Inflammatory macrophage (primary cell): ENCODE measurements at regions not wholly inside any gene's neighbourhood (a gene's known extent, or its start where the extent isn't known, plus 50 kb on each side); places are given as distances from the start of the nearest gene placed in this dataset.

Experiments used
- DNase-seq, 2 donors: peaks; one replicate each; pipeline ENCODE4 v3.0.0-alpha.2; 2020 to 2022

DNA sequence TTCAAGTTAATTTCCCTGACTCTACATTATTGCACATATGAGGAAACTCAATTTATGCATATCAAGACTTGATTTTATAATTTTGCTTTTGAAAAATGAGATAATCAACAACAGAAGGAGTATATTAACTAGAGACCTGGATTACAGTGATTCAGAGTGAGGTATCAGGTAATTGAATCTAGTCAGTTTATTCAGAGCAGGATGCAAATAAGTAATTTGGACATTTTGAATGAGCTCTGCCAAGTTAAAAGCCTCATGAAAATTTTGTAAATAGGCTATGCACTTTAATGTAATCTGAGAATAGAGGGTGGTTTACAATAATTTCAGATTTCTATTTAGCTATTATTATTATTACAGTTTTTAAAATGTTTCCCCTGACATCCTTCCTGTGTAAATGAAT is 203.7 kb upstream of the EMCN start:
- DNase-seq: no peak

DNA sequence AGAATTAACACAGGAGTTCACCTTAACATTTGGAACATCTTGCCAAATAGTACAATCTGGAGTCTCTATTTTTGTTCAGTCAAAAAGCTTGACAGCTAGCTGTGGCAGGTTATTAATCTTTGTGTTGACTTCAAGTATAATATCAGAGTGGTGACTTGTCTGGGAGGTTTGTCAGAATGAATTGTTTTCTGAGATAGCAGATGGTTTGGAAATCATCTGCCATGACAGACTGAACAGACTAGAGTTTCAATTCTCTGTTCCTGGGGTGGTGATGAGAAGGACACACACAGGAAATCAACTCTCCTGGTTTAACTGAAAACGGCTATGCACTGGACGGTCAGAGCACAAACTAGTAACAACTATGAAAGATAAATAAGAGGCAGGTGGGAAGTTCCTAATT is 203.3 kb upstream of the EMCN start:
- DNase-seq: no peak

DNA sequence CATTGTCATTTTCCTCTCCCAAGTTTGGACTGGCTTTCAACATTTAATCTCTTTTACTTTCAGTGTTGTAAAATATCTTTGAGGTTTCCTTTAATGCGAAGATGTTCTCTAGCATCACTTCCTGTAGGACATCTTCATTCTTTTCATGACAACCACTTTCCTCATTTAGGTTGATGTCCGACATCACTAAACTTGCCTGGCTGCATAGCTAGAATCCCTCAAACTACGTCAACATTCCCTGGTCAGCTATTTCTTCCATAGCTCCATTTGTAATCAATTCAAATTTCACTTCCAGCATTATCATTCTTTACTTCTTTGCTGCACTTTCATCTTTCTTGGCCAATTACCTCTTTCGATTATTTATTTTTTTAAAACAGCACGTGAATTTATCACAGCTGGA is 198.6 kb upstream of the EMCN start:
- no peak for DNase-seq

DNA sequence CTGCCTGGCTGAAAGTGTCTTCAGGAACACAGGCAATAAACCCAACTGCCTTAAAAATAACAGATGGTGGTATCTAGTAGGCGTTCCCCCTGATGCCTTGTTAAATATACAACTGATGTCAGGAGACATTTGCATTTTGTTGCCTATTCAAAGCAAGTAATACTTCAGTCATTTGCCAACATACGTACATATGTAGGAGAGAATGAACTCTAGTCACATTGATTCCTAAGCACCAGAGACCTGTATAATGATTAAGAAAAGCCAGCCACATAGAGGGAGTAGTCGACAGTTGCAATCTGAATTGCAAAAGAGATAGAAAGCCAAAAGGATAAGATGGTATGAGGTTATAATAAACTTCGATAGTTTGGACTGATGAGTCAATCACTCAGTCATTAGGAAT is 191.0 kb upstream of the EMCN start:
- DNase-seq: no peak

DNA sequence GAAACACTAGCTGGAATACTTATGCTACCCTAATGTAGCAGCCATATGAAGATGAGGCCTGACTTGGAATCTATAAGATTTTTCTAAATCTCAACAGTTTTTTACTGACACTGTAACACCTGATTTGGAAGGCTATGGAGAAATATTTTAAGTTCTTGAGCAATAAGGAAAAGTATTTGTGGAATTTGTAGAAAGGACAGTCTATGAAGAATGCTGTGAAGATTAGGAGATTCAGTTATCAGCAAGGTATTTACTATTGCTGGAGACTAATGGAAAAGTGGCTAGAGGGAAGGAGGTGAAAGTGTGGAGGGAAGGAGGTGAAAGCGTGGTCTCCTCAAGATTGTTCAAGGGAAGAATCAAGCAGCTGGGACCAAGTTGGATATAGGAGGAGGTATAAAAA is 190.0 kb upstream of the EMCN start:
- no peak for DNase-seq

DNA sequence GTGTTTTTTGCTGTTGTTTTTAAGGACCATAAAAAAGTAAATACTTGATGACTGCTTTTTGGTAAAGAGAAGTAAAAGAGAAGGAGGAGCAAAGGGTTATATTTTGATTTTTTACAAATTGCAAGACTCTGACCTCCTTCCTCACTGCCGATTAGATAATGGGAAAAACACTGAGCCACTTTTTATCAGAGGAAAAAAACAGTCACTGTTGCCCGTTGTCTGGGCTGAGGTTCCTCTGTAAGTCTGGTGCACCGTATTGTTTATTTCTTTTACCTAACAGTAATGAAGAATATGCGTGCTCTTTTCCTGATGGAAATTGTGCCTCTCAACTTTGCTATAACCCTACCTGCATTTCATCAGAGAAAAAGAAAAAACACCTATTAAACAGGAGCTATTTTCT is 178.7 kb upstream of the EMCN start:
- DNase-seq: no peak

DNA sequence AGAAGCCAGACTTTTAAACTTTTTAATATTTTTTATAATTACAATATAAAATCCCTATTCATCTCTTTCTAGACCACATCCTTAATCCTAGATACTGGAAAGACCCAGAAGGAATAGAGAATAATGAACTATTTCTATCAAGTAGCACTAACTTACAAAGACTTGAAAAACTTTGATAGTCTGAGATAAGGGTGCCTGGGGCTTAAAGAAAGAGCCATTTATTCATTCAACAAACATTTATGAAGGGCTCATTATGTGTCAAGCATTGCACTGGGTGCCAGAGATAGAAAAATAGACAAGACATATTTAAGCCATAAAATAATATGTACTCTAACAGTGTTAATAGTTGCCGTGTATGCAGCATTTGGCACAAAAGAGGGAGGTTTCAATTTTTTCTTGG is 178.0 kb upstream of the EMCN start:
- DNase-seq: no peak

DNA sequence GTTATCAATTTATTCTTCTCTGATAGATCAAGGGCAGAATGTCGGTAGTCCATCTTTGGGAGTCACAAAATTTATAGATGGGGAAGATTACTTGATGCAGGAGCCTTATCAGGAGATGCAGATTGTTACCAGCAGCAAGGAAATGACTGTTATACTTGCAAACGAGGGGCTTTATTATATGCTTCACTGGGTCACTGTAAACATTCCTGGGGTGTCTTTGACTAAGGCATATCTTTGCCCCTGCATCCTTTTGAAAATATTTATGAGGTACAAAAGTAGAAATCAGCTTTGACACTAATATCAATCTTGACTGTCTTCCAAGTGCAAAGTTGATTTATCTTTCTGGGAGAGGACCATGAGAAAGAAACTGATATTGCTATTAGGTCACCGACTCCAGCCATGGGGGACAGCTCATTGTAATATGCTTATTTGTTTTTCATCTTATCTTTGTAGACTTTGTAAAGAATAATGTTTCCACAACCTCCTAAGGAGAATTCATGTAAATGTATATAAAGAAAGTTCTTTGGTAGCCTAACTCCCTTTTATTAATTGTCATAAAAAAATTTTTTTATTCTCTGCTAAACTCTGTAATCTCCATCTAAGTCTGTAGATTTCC is 177.3 kb upstream of the EMCN start:
- no peak for DNase-seq

DNA sequence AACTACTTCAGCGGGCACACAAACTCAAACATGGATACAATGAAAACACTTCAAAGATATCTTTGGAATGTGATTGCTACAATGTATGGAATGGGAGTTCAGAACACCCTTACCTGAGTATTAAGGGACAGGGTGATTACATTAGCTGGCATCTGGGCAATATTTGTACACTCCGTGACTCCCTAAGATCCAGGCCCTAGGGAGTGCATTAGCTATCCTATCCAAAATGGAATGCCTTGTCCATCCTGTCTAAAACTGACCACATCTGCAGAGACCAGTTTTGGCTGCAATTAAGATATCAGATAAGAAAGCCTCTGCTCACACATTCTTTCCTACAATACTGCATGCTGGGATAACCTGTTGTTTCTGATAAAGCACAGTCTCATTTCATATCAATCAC is 176.6 kb upstream of the EMCN start:
- DNase-seq: no peak

DNA sequence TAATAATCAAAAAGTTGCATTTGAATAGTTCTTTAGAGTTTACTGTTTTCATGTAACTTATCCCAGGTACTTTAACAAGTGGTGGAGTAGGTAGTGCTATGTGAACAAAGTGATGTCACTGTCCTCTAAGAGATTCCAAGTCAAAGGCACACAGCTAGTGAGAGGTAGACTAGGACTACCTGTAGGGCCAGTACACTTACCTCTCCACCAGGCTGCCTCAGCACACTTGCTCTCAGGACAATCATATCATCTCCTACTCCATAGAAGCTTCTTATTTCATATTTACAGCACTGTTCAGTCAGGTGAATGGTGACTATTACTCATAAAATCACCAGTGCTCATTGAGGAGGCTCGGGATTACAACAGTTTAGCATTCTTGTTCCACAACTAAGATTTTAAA is 173.0 kb upstream of the EMCN start:
- DNase-seq: no peak

DNA sequence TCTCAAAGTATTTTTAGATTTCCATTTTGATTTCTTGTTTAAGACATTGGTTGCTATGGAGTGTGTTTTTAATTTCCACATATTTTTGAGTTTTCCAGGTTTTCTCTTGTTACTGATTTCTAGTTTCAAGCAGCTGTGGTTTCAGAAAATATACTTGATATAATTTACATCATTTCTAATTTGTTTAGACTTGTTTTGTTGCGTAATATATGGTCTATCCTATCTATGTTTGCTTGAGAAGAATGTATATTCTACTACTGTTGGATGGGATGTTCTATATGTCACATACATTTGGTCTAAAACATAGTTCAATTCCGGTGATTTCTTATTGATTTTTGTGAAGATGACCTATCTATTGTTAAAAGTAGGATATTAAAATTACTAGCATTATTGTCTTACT is 170.5 kb upstream of the EMCN start:
- DNase-seq: no peak

DNA sequence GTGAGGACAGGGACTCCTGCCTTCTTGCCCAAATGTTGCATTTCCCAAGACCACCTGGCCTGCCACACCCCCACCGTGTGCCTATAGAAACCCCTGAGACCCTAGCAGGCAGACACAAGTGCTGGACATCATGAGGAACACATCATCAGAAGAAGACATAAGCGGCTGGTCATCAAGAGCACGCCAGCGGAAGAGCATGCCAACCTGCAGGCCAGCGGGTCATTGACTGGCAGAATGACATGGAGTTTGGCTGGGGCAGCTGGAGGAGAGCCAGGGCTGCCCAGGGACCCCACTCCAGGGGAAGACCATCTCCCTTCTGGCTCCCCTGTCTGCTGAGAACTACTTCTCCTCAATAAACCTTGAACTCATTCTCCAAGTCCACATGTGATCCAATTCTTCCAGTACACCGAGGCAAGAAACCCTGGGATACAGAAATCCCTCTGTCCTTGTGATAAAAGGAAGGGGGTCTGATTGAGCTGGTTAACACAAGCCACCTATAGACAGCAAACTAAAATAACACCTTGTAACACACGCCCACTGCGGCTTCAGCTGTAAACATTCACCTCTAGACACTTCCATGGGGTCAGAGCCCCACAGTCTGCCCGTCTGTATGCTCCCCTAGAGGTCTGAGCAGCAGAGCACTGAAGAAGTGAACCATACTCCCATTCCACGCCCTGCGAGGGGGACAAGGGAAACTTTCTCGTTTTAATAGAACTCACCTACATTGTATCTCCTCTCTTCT is 164.8 kb upstream of the EMCN start:
- DNase-seq: no peak

DNA sequence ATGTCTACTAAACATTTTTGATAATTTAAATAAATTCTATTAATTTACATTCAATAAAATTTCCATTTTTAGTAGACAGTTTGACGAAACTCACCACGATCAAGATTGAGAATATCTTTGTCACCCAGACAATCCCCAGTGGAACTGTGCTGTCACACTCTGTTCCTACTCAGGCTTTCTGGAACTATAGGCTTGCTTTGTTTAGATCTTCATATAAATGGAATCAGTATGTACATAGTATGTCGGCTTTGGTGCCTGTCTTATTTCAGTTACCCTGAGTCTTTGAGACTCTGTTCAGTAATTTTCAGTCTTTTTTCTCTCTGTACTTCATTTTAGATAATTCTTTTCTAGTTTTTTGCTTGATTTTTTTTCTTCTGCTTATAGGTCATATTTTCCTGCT is 163.5 kb upstream of the EMCN start:
- no peak for DNase-seq

DNA sequence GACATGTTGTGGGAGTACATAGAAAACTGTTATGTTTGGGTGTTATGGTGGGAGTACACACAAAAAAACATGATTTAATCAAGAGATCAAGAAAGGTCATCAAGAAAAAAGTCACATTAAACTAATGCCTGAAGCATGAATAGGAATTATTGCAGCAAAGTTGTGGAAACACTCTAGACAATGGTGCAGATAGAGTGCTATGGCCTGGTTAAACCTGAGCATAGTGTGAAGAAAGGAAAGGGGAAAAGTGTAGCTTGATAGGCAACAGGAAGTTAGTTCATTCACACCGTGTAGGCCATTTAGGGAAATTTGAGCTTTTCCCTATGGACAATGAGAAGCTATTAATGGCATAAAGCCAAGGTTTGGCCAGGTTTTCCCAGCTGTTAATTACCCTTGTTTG is 162.1 kb upstream of the EMCN start:
- DNase-seq: no peak

DNA sequence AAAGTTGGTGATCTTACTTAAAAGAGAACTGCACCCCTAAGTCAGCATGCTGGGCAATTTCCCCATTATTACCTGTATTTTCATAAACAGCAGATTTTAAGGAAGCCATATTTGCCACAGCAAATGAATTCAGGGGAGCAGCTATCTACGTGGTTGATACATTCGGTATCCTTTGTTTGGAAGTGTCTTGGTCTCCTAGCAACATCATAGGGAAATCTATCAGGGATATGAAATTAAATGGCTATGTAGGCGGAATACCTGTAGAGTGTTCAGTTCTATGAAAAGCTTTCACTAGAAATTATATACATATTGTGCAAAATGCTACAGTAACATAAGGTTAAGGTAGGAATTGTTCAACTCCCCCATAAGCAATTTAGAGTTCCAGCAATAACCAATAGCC is 157.2 kb upstream of the EMCN start:
- no peak for DNase-seq

DNA sequence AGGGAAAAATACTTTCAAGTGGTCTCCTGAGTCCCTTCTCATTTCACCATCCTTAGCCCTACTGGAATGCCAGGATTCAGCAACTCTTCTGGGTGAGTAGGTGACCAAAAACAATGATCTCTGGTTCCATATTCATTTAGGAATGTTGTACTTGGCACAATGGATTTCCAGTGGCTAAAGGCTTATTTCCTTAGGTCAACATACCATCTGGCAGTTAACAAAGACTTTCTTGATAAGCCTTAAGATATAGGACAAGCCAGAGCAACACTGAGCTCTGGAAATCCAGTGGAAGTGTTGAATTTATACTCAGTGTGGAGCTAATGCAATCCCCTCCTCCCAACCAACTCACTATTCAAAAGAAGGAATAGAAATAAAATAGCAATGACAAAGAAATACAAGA is 139.4 kb upstream of the EMCN start:
- no peak for DNase-seq

DNA sequence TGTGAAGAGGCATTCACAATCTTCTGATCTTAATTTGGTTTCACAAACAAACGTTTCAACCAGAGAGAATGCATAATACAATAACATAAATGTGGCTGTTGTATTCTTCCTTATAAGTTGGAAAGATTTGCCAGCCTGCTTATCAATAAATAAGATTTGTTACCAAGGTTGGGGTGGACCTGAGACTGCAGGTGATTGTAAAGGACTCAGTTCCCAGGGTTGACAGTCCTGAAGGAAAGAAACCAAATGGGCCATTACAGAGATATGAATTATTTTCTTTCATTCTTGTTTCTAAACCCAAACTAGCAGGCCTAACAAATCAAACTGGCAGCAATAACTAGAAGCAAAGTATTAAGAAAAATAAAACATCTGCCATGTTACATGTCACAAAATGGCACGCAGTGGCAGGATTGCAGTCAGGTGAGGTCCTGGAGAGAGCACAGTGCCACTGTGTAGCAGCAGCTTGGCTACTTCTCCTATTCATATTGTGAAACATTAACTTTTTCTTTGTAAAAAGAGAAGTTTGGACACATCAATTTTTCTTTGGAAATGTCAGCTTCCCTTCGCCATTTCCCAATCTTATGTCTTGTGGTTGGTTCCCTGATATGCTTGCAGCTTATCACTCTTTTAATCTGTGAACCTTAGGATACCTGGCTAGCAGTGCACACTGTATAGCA is 133.8 kb upstream of the EMCN start:
- peak; percentile 71 to 81 for DNase-seq

DNA sequence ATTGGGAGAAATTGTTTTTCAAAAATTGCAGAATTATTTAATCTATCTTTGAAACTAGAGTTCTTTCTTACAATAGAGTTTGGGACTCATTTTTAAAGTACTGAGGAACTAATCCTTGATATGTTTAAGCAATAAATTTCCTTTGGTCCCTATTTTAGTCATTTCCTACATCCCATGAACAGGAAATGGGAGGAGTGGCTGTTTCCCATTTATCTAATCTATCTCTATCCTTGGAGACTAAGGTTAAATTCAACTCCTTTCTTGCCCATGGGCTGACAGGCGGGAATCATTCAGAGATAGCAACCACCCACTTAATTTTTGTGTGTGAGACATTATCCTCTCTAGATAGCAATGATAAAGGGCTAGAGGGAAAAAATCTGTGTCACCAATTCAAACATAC is 131.6 kb upstream of the EMCN start:
- DNase-seq: no peak

DNA sequence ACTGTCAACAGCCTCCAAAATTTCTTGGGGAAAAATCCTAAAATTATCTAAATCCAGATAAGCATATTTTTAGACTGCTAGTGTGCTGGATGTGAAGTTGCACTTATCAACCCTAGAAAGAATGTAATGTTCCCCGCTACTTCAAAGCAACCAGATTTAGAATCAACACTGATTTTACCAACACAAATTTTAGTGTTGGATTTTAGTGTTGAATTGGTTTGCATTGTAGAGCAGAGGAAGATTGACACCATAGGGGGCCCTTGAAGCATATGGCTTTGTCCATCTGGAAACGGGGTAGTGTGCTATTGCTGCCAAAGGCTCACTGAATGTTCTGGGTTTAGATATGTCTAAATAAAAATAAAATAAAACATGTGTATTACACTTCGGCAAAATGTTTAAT is 126.3 kb upstream of the EMCN start:
- DNase-seq: no peak

DNA sequence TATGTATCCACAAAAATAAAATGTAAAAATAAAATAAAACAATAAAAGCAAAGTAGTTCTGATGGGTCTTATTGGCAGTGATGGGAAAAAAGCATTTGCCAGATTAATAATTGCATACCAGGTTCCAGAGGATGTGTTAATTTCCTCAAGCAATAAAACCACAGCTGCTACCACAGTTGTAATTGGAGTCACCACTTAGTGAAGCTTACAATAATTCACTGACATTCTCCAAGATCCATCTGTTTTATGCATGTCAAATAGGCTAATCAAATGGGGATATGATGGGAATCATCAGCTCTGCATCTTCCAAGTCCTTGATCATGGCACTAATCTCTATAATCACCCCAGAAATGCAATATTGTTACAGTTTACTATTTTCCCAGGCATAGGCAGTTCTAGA is 123.5 kb upstream of the EMCN start:
- no peak for DNase-seq

DNA sequence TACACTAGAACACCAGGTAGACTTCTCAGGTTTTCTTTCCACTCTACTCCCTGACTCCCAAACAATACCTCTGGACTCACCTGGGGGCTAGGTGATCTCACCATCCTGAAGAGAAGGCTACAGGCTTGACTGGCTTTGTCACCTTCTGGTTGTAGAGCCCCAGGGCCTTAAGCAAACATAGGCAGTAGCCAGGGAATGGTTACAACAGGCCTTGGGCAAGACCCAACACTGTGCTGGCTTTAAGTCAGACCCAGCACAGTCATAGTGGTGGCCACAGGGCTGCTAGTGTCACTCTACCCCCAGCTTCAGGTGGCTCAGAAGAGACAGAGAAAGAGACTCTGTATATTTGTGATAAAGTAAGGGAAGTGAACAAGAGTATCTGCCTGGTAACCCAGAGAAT is 118.1 kb upstream of the EMCN start:
- no peak for DNase-seq

DNA sequence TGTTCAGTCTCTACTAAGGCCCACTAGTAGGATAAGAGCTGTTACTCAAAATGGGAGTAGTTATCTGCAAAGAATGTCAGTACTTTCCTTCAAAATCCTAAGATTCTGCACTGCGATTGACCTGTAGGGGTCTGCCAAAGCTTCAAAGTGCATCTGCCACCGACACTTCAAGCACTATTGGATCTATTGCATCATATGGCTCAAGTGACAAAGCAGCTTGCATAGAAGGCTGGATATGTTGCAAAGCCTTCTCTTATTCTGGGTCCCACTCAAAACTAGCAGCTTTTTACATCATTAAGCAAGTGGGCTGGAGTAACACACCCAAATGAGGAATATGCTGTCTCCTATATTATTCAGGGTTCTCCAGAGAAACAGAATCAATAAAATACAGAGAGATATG is 115.4 kb upstream of the EMCN start:
- no peak for DNase-seq

DNA sequence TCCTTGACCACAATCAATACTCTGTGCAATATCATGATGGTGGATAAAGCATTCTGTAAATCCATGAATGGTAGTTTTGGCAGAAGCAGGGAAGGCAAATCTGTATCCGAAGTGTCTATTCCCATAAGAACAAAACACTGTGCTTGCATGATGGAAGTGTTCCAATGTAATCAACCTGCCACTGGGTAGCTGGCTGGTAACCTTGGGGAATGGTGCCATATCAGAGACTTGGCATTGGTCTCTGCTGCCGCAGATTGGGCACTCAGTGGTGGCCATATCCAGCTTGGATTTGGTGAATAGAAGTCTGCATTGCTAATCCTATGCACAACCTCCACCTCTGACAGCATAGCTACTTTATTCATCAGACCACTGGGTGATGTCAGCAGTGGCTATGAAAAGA is 114.3 kb upstream of the EMCN start:
- DNase-seq: no peak

DNA sequence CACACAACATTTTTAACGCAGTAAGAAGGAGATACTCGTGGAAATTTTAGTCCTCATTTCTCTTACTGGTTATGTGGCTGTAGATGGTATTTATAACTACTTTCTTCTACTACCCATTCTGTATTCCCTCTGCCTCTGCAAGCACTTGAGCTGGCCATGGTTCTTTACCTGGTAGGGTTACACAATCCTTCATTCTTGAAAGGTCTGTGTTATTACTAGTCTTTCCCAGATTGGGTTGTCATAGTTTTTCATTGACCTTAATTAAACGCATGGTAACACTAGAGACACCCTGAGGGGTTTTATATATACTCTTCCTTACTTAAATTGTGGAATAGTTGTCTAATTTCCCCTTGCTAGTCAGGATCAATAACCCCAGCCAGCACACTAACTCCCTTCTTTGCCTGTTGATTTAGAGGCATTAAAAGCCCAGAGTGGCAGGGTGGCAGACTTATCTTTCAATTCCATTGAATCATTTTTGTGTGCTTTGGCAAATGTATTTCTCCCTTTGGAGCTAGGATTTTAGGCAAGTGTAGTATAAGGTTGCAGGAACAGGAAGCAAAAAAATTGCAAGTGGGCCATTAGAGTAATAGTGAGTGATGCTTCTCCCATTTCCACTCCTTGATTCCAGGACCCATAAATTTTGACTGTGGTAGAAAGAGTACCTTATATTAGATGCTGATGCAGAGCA is 113.6 kb upstream of the EMCN start:
- no peak for DNase-seq
